ENCODE measurements at regions not wholly inside any gene's neighbourhood (a gene's known extent, or its start where the extent isn't known, plus 50 kb on each side); places are given as distances from the start of the nearest gene placed in this dataset.

- TF ChIP-seq ATF2 (IDR thresholded peaks at IDR 0.05; ENCODE audit: low read length), result no peak
Measured at GRCh38 chr1:96487394-96487793, 234.2 kb upstream of the PTBP2 start (continued).

Measured in H1 (cell line).